ENCODE measurements at regions not wholly inside any gene's neighbourhood (a gene's known extent, or its start where the extent isn't known, plus 50 kb on each side); places are given as distances from the start of the nearest gene placed in this dataset.
"Not testable (repeated sequence)": the region's sequence is repeated elsewhere in the genome, so short reads cannot be mapped to it uniquely, and the experiment has no call there.

GRCh38 chr4:165548702-165549101, 169.9 kb downstream of the CPE start:
- no peak for DNase-seq (ENCODE audit: low spot score)

GRCh38 chr4:165553221-165553810, 174.5 kb downstream of the CPE start:
- DNase-seq (ENCODE audit: low spot score), result no peak

- no peak for DNase-seq (ENCODE audit: low spot score)
Observed at GRCh38 chr4:165555302-165555701, 176.5 kb downstream of the CPE start.

- DNase-seq (ENCODE audit: low spot score), result no peak
Observed at GRCh38 chr4:165556383-165556782, 177.6 kb downstream of the CPE start.

- DNase-seq (ENCODE audit: low spot score), result no peak
Observed at GRCh38 chr4:165560941-165561340, 182.1 kb downstream of the CPE start.

- DNase-seq (ENCODE audit: low spot score), result no peak
Observed at GRCh38 chr4:165563851-165564250, 185.0 kb downstream of the CPE start.

- DNase-seq (ENCODE audit: low spot score), result no peak
Observed at GRCh38 chr4:165569031-165569430, 190.2 kb downstream of the CPE start.

- not testable (repeated sequence) for DNase-seq (ENCODE audit: low spot score)
Observed at GRCh38 chr4:165571476-165571875, 192.7 kb downstream of the CPE start.

GRCh38 chr4:165580351-165580905, 201.6 kb downstream of the CPE start:
- DNase-seq (ENCODE audit: low spot score), result peak; percentile 44

- DNase-seq (ENCODE audit: low spot score), result no peak
Observed at GRCh38 chr4:165583341-165583740, 204.5 kb downstream of the CPE start.

- no peak for DNase-seq (ENCODE audit: low spot score)
Observed at GRCh38 chr4:165584916-165585315, 206.1 kb downstream of the CPE start.

GRCh38 chr4:165588534-165589315, 209.9 kb downstream of the CPE start:
- DNase-seq (ENCODE audit: low spot score), result no peak

- no peak for DNase-seq (ENCODE audit: low spot score)
Observed at GRCh38 chr4:165592386-165592785, 213.6 kb downstream of the CPE start.

GRCh38 chr4:165597581-165598480, 219.0 kb downstream of the CPE start:
- DNase-seq (ENCODE audit: low spot score), result no peak

GRCh38 chr4:165600959-165601683, 222.3 kb downstream of the CPE start:
- DNase-seq (ENCODE audit: low spot score), result no peak

- no peak for DNase-seq (ENCODE audit: low spot score)
Observed at GRCh38 chr4:165602621-165603020, 223.8 kb downstream of the CPE start.

GRCh38 chr4:165604181-165604580, 225.4 kb downstream of the CPE start:
- DNase-seq (ENCODE audit: low spot score), result no peak

- no peak for DNase-seq (ENCODE audit: low spot score)
Observed at GRCh38 chr4:165605811-165606210, 227.0 kb downstream of the CPE start.

- no peak for DNase-seq (ENCODE audit: low spot score)
Observed at GRCh38 chr4:165606465-165607205, 227.8 kb downstream of the CPE start.

- DNase-seq (ENCODE audit: low spot score), result no peak
Observed at GRCh38 chr4:165609653-165610052, 230.8 kb downstream of the CPE start.
